CD4-positive, alpha-beta T cell (primary cell): ENCODE measurements at regions not wholly inside any gene's neighbourhood (a gene's known extent, or its start where the extent isn't known, plus 50 kb on each side); places are given as distances from the start of the nearest gene placed in this dataset.

Source experiments
- ATAC-seq: fragments of 200-7000 bp; cut with Tn5 transposase; one replicate; pipeline ENCODE4 v1.10.0; 2022; ENCODE audit warnings: mild to moderate bottlenecking; ENCODE audit not compliant: poor library complexity
- CTCF ChIA-PET: fragments of 350-600 bp; sonication (Branson Sonifier 250); formaldehyde crosslinking; loops from one replicate; lab custom pipeline; 2021; ENCODE audit warnings: antibody characterized with exemption, inconsistent platforms; lab: Charles Lee
- POLR2A ChIA-PET: fragments of 350-600 bp; sonication (Branson Sonifier 250); formaldehyde crosslinking; loops from one replicate; lab custom pipeline; 2021; ENCODE audit warnings: antibody characterized with exemption, inconsistent platforms; lab: Charles Lee
- DNase-seq, 14 experiments: peaks; one replicate each; pipeline ENCODE4 v3.0.0-alpha.2; 2013 to 2020; ENCODE audit warnings: mixed read lengths in 2 of 14
- H3K27ac ChIP-seq, 2 donors: one replicate each; pipeline versions ENCODE4 v1.5.1 to v1.7.0; 2013; ENCODE audit warnings: low read length in 2 of 2, low read depth in 1 of 2, mild to moderate bottlenecking in 1 of 2
- H3K27me3 ChIP-seq, 2 experiments: 1 replicate in 1 of 2; 2 replicates in 1 of 2; pipeline versions ENCODE4 v1.6.1 to v1.7.0; 2013; ENCODE audit warnings: low read length in 2 of 2, control low read depth in 1 of 2, mild to moderate bottlenecking in 1 of 2, moderate library complexity in 1 of 2; ENCODE audit not compliant: insufficient read depth in 2 of 2, control insufficient read depth in 1 of 2
- H3K36me3 ChIP-seq: one replicate; pipeline ENCODE4 v1.6.1; 2013; ENCODE audit warnings: low read length, control low read depth; ENCODE audit not compliant: insufficient read depth
- H3K4me1 ChIP-seq: one replicate; pipeline ENCODE4 v1.6.1; 2013; ENCODE audit warnings: low read length, control low read depth; ENCODE audit not compliant: insufficient read depth
- H3K4me3 ChIP-seq: one replicate; pipeline ENCODE4 v1.5.1; 2013; ENCODE audit warnings: mild to moderate bottlenecking, low read length, moderate library complexity
- H3K9me3 ChIP-seq, 2 experiments: 1 replicate in 1 of 2; 2 replicates in 1 of 2; pipeline versions ENCODE4 v1.6.1 to v1.7.0; 2013; ENCODE audit warnings: low read length in 2 of 2, mild to moderate bottlenecking in 2 of 2, control low read depth in 1 of 2, moderate library complexity in 1 of 2; ENCODE audit not compliant: control insufficient read depth in 1 of 2, insufficient read depth in 1 of 2
- H3K27ac Mint-ChIP-seq: one replicate; pipeline ENCODE4 v1.8.0; 2020; ENCODE audit warnings: mixed read lengths
- H3K27me3 Mint-ChIP-seq: one replicate; pipeline ENCODE4 v1.8.0; 2021; ENCODE audit warnings: mixed read lengths
- H3K36me3 Mint-ChIP-seq: one replicate; pipeline ENCODE4 v1.8.0; 2021; ENCODE audit warnings: low read depth, mixed read lengths
- H3K4me1 Mint-ChIP-seq: one replicate; pipeline ENCODE4 v1.8.0; 2021; ENCODE audit warnings: low read depth, mixed read lengths
- H3K4me3 Mint-ChIP-seq: one replicate; pipeline ENCODE4 v1.8.0; 2020; ENCODE audit warnings: mild to moderate bottlenecking, mixed read lengths
- H3K9me3 Mint-ChIP-seq: one replicate; pipeline ENCODE4 v1.8.0; 2020; ENCODE audit warnings: mixed read lengths
- intact Hi-C, 2 experiments: fragments of 100-400 bp; cut with DNase I in 1 of 2; cut with micrococcal nuclease in 1 of 2; formaldehyde crosslinking; loops; one replicate each; pipeline versions ENCODE4 v1.15.1 to v1.9.0; 2023 to 2025; cut with DNase I, micrococcal nuclease
- TF ChIP-seq, protein P1 (sequence below): fragments of 200-600 bp; IDR thresholded peaks from one replicate; pipeline ENCODE4 v1.8.0; 2022; ENCODE audit warnings: antibody characterized with exemption, mild to moderate bottlenecking

DNA sequence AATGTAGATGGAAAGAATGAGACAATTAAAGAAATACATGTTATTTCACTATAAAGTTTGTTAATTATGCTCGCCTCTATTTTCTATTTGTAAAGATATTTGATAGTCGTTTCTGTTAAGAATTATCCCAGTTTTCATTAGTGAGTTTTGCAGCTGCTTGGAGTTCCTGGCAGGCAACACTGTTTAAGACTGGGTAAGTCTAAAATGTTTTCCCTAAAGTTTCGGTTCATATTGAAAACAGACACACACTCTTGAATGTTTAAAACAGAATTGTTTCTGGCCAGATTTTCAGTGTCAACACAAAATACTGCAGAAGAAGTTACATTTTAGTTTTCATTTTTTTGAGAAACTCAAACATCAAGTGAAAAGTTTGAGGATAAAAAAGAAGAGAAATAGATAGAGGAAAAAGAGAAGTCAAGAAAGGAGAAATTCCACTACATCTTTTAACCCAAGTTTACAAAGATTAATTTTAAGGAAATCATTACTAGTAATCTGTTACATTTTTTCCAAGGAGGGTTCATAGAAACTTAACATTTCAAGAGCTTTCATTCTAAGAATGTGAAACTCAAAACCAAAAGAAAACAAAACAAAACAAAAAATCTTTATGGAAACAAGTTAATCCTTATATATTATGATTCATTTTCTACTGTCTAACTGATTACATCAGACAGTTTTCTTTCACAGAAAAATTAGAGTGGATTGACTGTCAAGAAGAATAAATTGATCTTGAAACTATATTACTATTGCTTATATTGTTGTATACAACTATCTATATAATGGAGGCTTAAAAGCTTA, 305.5 kb downstream of the FAT4 start:
- H3K27ac ChIP-seq: no peak overlapping the region
- no peaks in the 10 kb centered on the region for H3K4me1 Mint-ChIP-seq
- ChIA-PET POLR2A (no interaction called here), CTCF (no interaction called here)
- H3K36me3 Mint-ChIP-seq: no peaks in the 10 kb centered on the region
- H3K4me3 ChIP-seq: no peak overlapping the region
- no peaks in the 10 kb centered on the region for H3K36me3 ChIP-seq
- ATAC-seq (no peak), DNase-seq (no peak)
- H3K9me3 ChIP-seq: peaks cover 0 to 5% of the 10 kb centered on the region in 2 experiments
- peaks cover 5% of the 10 kb centered on the region for H3K9me3 Mint-ChIP-seq
- no peak overlapping the region for H3K27ac Mint-ChIP-seq
- no peaks in the 10 kb centered on the region for H3K27me3 ChIP-seq
- TF ChIP-seq, protein P1, sequence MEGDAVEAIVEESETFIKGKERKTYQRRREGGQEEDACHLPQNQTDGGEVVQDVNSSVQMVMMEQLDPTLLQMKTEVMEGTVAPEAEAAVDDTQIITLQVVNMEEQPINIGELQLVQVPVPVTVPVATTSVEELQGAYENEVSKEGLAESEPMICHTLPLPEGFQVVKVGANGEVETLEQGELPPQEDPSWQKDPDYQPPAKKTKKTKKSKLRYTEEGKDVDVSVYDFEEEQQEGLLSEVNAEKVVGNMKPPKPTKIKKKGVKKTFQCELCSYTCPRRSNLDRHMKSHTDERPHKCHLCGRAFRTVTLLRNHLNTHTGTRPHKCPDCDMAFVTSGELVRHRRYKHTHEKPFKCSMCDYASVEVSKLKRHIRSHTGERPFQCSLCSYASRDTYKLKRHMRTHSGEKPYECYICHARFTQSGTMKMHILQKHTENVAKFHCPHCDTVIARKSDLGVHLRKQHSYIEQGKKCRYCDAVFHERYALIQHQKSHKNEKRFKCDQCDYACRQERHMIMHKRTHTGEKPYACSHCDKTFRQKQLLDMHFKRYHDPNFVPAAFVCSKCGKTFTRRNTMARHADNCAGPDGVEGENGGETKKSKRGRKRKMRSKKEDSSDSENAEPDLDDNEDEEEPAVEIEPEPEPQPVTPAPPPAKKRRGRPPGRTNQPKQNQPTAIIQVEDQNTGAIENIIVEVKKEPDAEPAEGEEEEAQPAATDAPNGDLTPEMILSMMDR: no peak
- H3K27me3 Mint-ChIP-seq: no peaks in the 10 kb centered on the region
- intact Hi-C loops: no loop called here
- H3K4me3 Mint-ChIP-seq: no peak overlapping the region
- no peaks in the 10 kb centered on the region for H3K4me1 ChIP-seq

DNA sequence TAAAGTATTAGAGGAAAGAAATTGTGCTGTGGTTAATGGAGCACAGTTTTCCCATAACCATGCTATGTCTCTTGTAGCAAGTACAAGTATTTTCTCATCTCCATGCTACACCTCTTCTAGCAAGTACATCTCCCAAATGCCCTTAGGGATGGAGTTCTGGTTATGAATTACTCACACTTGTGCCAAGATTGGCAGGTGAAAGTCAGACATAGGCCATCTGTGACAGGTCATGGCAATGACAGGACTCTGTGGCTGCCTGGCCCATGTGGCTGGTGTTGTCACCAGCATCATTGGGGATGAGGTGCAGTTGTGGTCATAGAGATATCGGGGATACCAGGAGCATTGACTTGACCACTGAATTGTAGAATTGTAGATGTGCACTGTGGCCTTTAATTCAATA, 310.2 kb downstream of the FAT4 start:
- DNase-seq: no peak
- H3K27me3 ChIP-seq: no peaks in the 10 kb centered on the region
- no peaks in the 10 kb centered on the region for H3K9me3 ChIP-seq
- no peak for ATAC-seq
- Mint-ChIP-seq H3K4me3 (no peak overlapping the region), H3K27me3 (no peaks in the 10 kb centered on the region), H3K9me3 (peaks cover 5% of the 10 kb centered on the region), H3K36me3 (no peaks in the 10 kb centered on the region), H3K27ac (no peak overlapping the region), H3K4me1 (no peaks in the 10 kb centered on the region)
- no peak overlapping the region for H3K4me3 ChIP-seq
- H3K36me3 ChIP-seq: no peaks in the 10 kb centered on the region
- H3K27ac ChIP-seq: no peak overlapping the region
- TF ChIP-seq, protein P1: no peak
- H3K4me1 ChIP-seq: no peaks in the 10 kb centered on the region
- POLR2A ChIA-PET: no interaction called here
- CTCF ChIA-PET: no interaction called here
- intact Hi-C loops: no loop called here

DNA sequence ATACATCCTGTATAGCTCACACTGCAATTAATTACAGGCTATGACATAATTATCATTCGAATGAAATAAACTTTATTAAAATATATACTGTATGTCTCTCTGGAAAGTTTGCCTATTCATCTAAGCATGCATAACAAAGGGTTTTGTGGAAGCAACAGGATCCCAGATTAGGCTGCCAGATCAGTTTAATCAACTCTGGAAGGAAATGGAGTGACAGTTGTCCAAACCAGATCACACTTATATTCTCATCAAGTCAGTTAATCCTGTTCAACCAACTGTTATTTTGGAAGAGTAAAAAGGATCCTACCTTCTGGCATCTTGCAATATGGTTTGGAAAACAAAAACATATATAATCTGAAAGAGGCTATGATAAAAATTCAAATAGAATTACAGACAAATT, 312.2 kb downstream of the FAT4 start:
- POLR2A ChIA-PET: no interaction called here
- H3K27ac Mint-ChIP-seq: no peak overlapping the region
- H3K36me3 ChIP-seq: no peaks in the 10 kb centered on the region
- TF ChIP-seq, protein P1: no peak
- intact Hi-C loops: no loop called here
- H3K27me3 ChIP-seq: no peaks in the 10 kb centered on the region
- ATAC-seq (no peak), DNase-seq (no peak)
- no peaks in the 10 kb centered on the region for H3K4me1 Mint-ChIP-seq
- no peak overlapping the region for H3K27ac ChIP-seq
- H3K9me3 Mint-ChIP-seq: peaks cover 5% of the 10 kb centered on the region
- H3K4me3 Mint-ChIP-seq: no peak overlapping the region
- no peaks in the 10 kb centered on the region for H3K9me3 ChIP-seq
- H3K36me3 Mint-ChIP-seq: no peaks in the 10 kb centered on the region
- no peaks in the 10 kb centered on the region for H3K4me1 ChIP-seq
- H3K27me3 Mint-ChIP-seq: no peaks in the 10 kb centered on the region
- no peak overlapping the region for H3K4me3 ChIP-seq
- CTCF ChIA-PET: no interaction called here
